HepG2 (cell line): ENCODE measurements at regions not wholly inside any gene's neighbourhood (a gene's known extent, or its start where the extent isn't known, plus 50 kb on each side); places are given as distances from the start of the nearest gene placed in this dataset.

Experiments
- ATAC-seq: fragments of 200-7000 bp; cut with Tn5 transposase; 3 replicates; pipeline ENCODE4 v1.9.1; 2020; ENCODE audit warnings: mild to moderate bottlenecking, moderate library complexity
- BruUV-seq: library from RNA; stranded (reverse); fragments of 400-500 nt; replicated peaks from 2 replicates; lab custom pipeline; 2021; lab: Mats Ljungman, UMichigan
- CTCF ChIA-PET: fragments of 300-600 bp; formaldehyde crosslinking; extraction: SDS; loops from one replicate; lab custom pipeline; 2021; ENCODE audit warnings: low total read pairs, inconsistent platforms, low intra/inter-chr PET ratio; lab: Yijun Ruan, JAX
- POLR2A ChIA-PET: fragments of 350-600 bp; sonication (Branson Sonifier 250); formaldehyde crosslinking; loops from one replicate; lab custom pipeline; 2020; ENCODE audit warnings: antibody characterized with exemption, inconsistent platforms; lab: Yijun Ruan, JAX
- DNase-seq: peaks from one replicate; pipeline ENCODE4 v3.0.0-alpha.2; 2015; ENCODE audit warnings: low spot score
- FAIRE-seq: peaks from 3 replicates; lab custom pipeline; 2011; peaks lifted over from hg19 to GRCh38; lab: Jason Lieb, UNC
- H2AFZ ChIP-seq: one replicate; pipeline ENCODE4 v1.6.1; 2011; ENCODE audit warnings: low read length, inconsistent platforms
- H3K27ac ChIP-seq: fragments of 300-600 bp; 3 replicates; pipeline ENCODE4 v1.8.0; 2011; ENCODE audit warnings: mixed run types, mild to moderate bottlenecking, mixed read lengths, low read length, inconsistent platforms; ENCODE audit not compliant: insufficient read depth; ENCODE audit errors: extremely low read length
- H3K27me3 ChIP-seq, 2 experiments: fragments of 200-600 bp in 1 of 2; 2 replicates in 1 of 2; 3 replicates in 1 of 2; pipeline versions ENCODE4 v1.6.0 to v1.8.0; 2011; ENCODE audit warnings: low read length in 2 of 2, mild to moderate bottlenecking in 2 of 2, moderate library complexity in 2 of 2, inconsistent platforms in 1 of 2; ENCODE audit not compliant: insufficient read depth in 2 of 2, control insufficient read depth in 1 of 2
- H3K36me3 ChIP-seq, 2 experiments: fragments of 200-600 bp in 1 of 2; replicated peaks in 1 of 2; 2 replicates in 1 of 2; 3 replicates in 1 of 2; pipeline versions ENCODE4 v1.5.1 to v1.8.0; 2011; ENCODE audit warnings: low read length in 2 of 2, inconsistent platforms in 1 of 2; ENCODE audit not compliant: insufficient read depth in 2 of 2, control insufficient read depth in 1 of 2
- H3K4me1 ChIP-seq: 2 replicates; pipeline ENCODE4 v1.5.1; 2012; ENCODE audit warnings: low read length, inconsistent platforms; ENCODE audit not compliant: insufficient read depth
- H3K4me2 ChIP-seq: 2 replicates; pipeline ENCODE4 v1.6.0; 2011; ENCODE audit warnings: low read depth, low read length, inconsistent platforms
- H3K4me3 ChIP-seq, 3 experiments: fragments of 200-600 bp in 1 of 3; sonication (generic), shearing (Covaris generic) in 1 of 3; replicated peaks in 1 of 3; 2 replicates each; pipeline ENCODE4 v1.5.1; 2011 to 2016; ENCODE audit warnings: low read length in 3 of 3, inconsistent platforms in 2 of 3, low read depth in 2 of 3, mild to moderate bottlenecking in 2 of 3, control low read depth in 1 of 3, mixed read lengths in 1 of 3; ENCODE audit not compliant: insufficient read depth in 1 of 3
- H3K79me2 ChIP-seq: one replicate; pipeline ENCODE4 v1.6.1; 2011; ENCODE audit warnings: low read length, inconsistent platforms; ENCODE audit not compliant: insufficient read depth
- H3K9ac ChIP-seq: 2 replicates; pipeline ENCODE4 v1.6.0; 2011; ENCODE audit warnings: mild to moderate bottlenecking, low read depth, low read length, inconsistent platforms; ENCODE audit not compliant: insufficient read depth
- H3K9me3 ChIP-seq: 2 replicates; pipeline ENCODE4 v1.5.1; 2012; ENCODE audit warnings: mild to moderate bottlenecking, low read length
- H4K20me1 ChIP-seq: 2 replicates; pipeline ENCODE4 v1.6.0; 2011; ENCODE audit warnings: inconsistent platforms, mild to moderate bottlenecking, low read length, moderate library complexity; ENCODE audit not compliant: insufficient read depth
- DNMT3B ChIP-seq: conservative IDR thresholded peaks from 2 replicates; pipeline ENCODE4 v1.6.1; 2016; ENCODE audit warnings: missing biosample characterization, control low read depth
- HNF4G ChIP-seq, 2 experiments: sonication (generic) in 1 of 2; formaldehyde crosslinking in 1 of 2; IDR thresholded peaks; 2 replicates each; pipeline versions ENCODE4 v1.4.0 to v1.6.1; 2011 to 2020; ENCODE audit warnings: borderline replicate concordance in 2 of 2, low read depth in 2 of 2, mild to moderate bottlenecking in 2 of 2, low read length in 1 of 2, missing genetic modification reagents in 1 of 2, moderate library complexity in 1 of 2
- MXI1 ChIP-seq: IDR thresholded peaks from 3 replicates; pipeline ENCODE4 v1.6.1; 2012; ENCODE audit warnings: low read depth, low read length, inconsistent platforms, borderline replicate concordance
- ZNF232 ChIP-seq: sonication (generic); formaldehyde crosslinking; IDR thresholded peaks from 2 replicates; pipeline ENCODE4 v1.4.0; 2020; ENCODE audit warnings: missing genetic modification reagents, borderline replicate concordance
- ZNF282 ChIP-seq: fragments of 450-650 bp; IDR thresholded peaks from 2 replicates; pipeline ENCODE4 v1.6.1; 2018; ENCODE audit not compliant: partially characterized antibody
- ZNF431 ChIP-seq: sonication (generic); formaldehyde crosslinking; IDR thresholded peaks from 2 replicates; pipeline ENCODE4 v1.9.0; 2022; ENCODE audit warnings: missing genetic modification reagents, low read depth, mild to moderate bottlenecking, borderline replicate concordance
- ZSCAN29 ChIP-seq: sonication (generic); formaldehyde crosslinking; conservative IDR thresholded peaks from 2 replicates; pipeline ENCODE4 v1.4.0; 2020; ENCODE audit warnings: mild to moderate bottlenecking, missing genetic modification reagents
- WGBS: methylation state at CpG from one replicate; pipeline ENCODE4 v1.1.6; 2017; ENCODE audit warnings: low lambda C conversion rate; 5-methylcytosine and 5-hydroxymethylcytosine counted together
- in situ Hi-C: cut with HindIII; loops from 2 replicates; pipeline ENCODE4 v1.10.0; 2017; ENCODE audit warnings: low pct_unique_long_range_greater_than_20kb; ENCODE audit not compliant: extremely low pct_ligation_motif_present
- intact Hi-C: fragments of 100-400 bp; cut with micrococcal nuclease; formaldehyde crosslinking; loops from one replicate; pipeline ENCODE4 v1.10.0; 2022; ENCODE audit not compliant: unreplicated experiment
- TF ChIP-seq, protein P1 (sequence below): IDR thresholded peaks from 2 replicates; pipeline ENCODE4 v1.6.1; 2018; ENCODE audit warnings: missing genetic modification reagents, mild to moderate bottlenecking, missing compliant biosample characterization
- TF ChIP-seq, protein P2 (sequence below): sonication (generic); formaldehyde crosslinking; IDR thresholded peaks from 2 replicates; pipeline ENCODE4 v1.4.0; 2020; ENCODE audit warnings: missing genetic modification reagents
- TF ChIP-seq, protein P3 (sequence below): sonication (generic); formaldehyde crosslinking; IDR thresholded peaks from 2 replicates; pipeline ENCODE4 v1.9.0; 2021; ENCODE audit warnings: mild to moderate bottlenecking, missing genetic modification reagents

GRCh38 chr4:79685542-79685941 is 277.5 kb upstream of the GK2 start:
- no peaks in the 10 kb centered on the region for H3K27me3 ChIP-seq
- no peak overlapping the region for H3K4me2 ChIP-seq
- BruUV-seq, result no TSS peak
- POLR2A ChIA-PET, result no interaction called here
- WGBS, result 9% methylated on average over 2 of the region's 2 CpGs
- DNase-seq (no peak), FAIRE-seq (no peak), ATAC-seq (no peak)
- no peak overlapping the region for H3K27ac ChIP-seq
- no peaks in the 10 kb centered on the region for H3K9me3 ChIP-seq
- in situ Hi-C loops (no loop called here), intact Hi-C loops (no loop called here)
- H3K9ac ChIP-seq, result no peak overlapping the region
- no peaks in the 10 kb centered on the region for H3K79me2 ChIP-seq
- no peaks in the 10 kb centered on the region for H3K36me3 ChIP-seq
- no peaks in the 10 kb centered on the region for H3K4me1 ChIP-seq
- no peaks in the 10 kb centered on the region for H4K20me1 ChIP-seq
- CTCF ChIA-PET, result no interaction called here
- TF ChIP-seq HNF4G (IDR thresholded peaks at IDR 0.05; ENCODE audit: borderline replicate concordance, low read depth, low read length) (no peak), HNF4G (CRISPR knock-in tag; IDR thresholded peaks at IDR 0.05; ENCODE audit: borderline replicate concordance, low read depth) (no peak), ZNF282 (no peak), DNMT3B (CRISPR knock-in tag) (no peak), ZNF431 (CRISPR knock-in tag) (no peak), ZNF232 (CRISPR knock-in tag) (no peak), ZSCAN29 (CRISPR knock-in tag) (no peak), MXI1 (no peak)
- TF ChIP-seq, protein P1, sequence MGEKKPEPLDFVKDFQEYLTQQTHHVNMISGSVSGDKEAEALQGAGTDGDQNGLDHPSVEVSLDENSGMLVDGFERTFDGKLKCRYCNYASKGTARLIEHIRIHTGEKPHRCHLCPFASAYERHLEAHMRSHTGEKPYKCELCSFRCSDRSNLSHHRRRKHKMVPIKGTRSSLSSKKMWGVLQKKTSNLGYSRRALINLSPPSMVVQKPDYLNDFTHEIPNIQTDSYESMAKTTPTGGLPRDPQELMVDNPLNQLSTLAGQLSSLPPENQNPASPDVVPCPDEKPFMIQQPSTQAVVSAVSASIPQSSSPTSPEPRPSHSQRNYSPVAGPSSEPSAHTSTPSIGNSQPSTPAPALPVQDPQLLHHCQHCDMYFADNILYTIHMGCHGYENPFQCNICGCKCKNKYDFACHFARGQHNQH, result no peak
- TF ChIP-seq, protein P2, sequence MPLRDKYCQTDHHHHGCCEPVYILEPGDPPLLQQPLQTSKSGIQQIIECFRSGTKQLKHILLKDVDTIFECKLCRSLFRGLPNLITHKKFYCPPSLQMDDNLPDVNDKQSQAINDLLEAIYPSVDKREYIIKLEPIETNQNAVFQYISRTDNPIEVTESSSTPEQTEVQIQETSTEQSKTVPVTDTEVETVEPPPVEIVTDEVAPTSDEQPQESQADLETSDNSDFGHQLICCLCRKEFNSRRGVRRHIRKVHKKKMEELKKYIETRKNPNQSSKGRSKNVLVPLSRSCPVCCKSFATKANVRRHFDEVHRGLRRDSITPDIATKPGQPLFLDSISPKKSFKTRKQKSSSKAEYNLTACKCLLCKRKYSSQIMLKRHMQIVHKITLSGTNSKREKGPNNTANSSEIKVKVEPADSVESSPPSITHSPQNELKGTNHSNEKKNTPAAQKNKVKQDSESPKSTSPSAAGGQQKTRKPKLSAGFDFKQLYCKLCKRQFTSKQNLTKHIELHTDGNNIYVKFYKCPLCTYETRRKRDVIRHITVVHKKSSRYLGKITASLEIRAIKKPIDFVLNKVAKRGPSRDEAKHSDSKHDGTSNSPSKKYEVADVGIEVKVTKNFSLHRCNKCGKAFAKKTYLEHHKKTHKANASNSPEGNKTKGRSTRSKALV, result no peak
- TF ChIP-seq, protein P3, sequence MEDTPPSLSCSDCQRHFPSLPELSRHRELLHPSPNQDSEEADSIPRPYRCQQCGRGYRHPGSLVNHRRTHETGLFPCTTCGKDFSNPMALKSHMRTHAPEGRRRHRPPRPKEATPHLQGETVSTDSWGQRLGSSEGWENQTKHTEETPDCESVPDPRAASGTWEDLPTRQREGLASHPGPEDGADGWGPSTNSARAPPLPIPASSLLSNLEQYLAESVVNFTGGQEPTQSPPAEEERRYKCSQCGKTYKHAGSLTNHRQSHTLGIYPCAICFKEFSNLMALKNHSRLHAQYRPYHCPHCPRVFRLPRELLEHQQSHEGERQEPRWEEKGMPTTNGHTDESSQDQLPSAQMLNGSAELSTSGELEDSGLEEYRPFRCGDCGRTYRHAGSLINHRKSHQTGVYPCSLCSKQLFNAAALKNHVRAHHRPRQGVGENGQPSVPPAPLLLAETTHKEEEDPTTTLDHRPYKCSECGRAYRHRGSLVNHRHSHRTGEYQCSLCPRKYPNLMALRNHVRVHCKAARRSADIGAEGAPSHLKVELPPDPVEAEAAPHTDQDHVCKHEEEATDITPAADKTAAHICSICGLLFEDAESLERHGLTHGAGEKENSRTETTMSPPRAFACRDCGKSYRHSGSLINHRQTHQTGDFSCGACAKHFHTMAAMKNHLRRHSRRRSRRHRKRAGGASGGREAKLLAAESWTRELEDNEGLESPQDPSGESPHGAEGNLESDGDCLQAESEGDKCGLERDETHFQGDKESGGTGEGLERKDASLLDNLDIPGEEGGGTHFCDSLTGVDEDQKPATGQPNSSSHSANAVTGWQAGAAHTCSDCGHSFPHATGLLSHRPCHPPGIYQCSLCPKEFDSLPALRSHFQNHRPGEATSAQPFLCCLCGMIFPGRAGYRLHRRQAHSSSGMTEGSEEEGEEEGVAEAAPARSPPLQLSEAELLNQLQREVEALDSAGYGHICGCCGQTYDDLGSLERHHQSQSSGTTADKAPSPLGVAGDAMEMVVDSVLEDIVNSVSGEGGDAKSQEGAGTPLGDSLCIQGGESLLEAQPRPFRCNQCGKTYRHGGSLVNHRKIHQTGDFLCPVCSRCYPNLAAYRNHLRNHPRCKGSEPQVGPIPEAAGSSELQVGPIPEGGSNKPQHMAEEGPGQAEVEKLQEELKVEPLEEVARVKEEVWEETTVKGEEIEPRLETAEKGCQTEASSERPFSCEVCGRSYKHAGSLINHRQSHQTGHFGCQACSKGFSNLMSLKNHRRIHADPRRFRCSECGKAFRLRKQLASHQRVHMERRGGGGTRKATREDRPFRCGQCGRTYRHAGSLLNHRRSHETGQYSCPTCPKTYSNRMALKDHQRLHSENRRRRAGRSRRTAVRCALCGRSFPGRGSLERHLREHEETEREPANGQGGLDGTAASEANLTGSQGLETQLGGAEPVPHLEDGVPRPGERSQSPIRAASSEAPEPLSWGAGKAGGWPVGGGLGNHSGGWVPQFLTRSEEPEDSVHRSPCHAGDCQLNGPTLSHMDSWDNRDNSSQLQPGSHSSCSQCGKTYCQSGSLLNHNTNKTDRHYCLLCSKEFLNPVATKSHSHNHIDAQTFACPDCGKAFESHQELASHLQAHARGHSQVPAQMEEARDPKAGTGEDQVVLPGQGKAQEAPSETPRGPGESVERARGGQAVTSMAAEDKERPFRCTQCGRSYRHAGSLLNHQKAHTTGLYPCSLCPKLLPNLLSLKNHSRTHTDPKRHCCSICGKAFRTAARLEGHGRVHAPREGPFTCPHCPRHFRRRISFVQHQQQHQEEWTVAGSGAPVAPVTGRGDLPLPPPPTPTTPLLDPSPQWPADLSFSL (CRISPR knock-in tag), result no peak
- H2AFZ ChIP-seq, result no peak overlapping the region
- H3K4me3 ChIP-seq, result no peak overlapping the region
